ENCODE measurements at regions not wholly inside any gene's neighbourhood (a gene's known extent, or its start where the extent isn't known, plus 50 kb on each side); places are given as distances from the start of the nearest gene placed in this dataset.

GRCh38 chr1:38436006-38436405 lies 389.4 kb upstream of the POU3F1 start:
- DNase-seq (ENCODE audit: insufficient read length, low spot score) (no peak), FAIRE-seq (no peak)
- no peak for TF ChIP-seq POLR2A (IDR thresholded peaks at IDR 0.05; ENCODE audit: low read depth, low read length)

GRCh38 chr1:38433084-38433722 lies 386.6 kb upstream of the POU3F1 start:
- no peak for TF ChIP-seq POLR2A (IDR thresholded peaks at IDR 0.05; ENCODE audit: low read depth, low read length)
- DNase-seq (ENCODE audit: insufficient read length, low spot score) (no peak), FAIRE-seq (no peak)

GRCh38 chr1:38431535-38432376 lies 385.2 kb upstream of the POU3F1 start:
- no peak for TF ChIP-seq POLR2A (IDR thresholded peaks at IDR 0.05; ENCODE audit: low read depth, low read length)
- DNase-seq (ENCODE audit: insufficient read length, low spot score): no peak
- no peak for FAIRE-seq

GRCh38 chr1:38430949-38431348 lies 384.4 kb upstream of the POU3F1 start:
- FAIRE-seq (no peak), DNase-seq (ENCODE audit: insufficient read length, low spot score) (no peak)
- no peak for TF ChIP-seq POLR2A (IDR thresholded peaks at IDR 0.05; ENCODE audit: low read depth, low read length)

- DNase-seq (ENCODE audit: insufficient read length, low spot score): no peak
- no peak for TF ChIP-seq POLR2A (IDR thresholded peaks at IDR 0.05; ENCODE audit: low read depth, low read length)
- FAIRE-seq: no peak
These were observed 378.1 kb upstream of the POU3F1 start for GRCh38 chr1:38424677-38425076.

- TF ChIP-seq POLR2A (IDR thresholded peaks at IDR 0.05; ENCODE audit: low read depth, low read length): no peak
- no peak for DNase-seq (ENCODE audit: insufficient read length, low spot score)
- FAIRE-seq: no peak
These were observed 374.1 kb upstream of the POU3F1 start for GRCh38 chr1:38420666-38421065.

GRCh38 chr1:38418195-38419030 lies 371.8 kb upstream of the POU3F1 start:
- FAIRE-seq (no peak), DNase-seq (ENCODE audit: insufficient read length, low spot score) (no peak)
- no peak for TF ChIP-seq POLR2A (IDR thresholded peaks at IDR 0.05; ENCODE audit: low read depth, low read length)

GRCh38 chr1:38403667-38404066 lies 357.1 kb upstream of the POU3F1 start:
- DNase-seq (ENCODE audit: insufficient read length, low spot score): no peak
- FAIRE-seq: no peak
- TF ChIP-seq POLR2A (IDR thresholded peaks at IDR 0.05; ENCODE audit: low read depth, low read length): no peak

- no peak for FAIRE-seq
- DNase-seq (ENCODE audit: insufficient read length, low spot score): no peak
- no peak for TF ChIP-seq POLR2A (IDR thresholded peaks at IDR 0.05; ENCODE audit: low read depth, low read length)
These were observed 355.7 kb upstream of the POU3F1 start for GRCh38 chr1:38402230-38402815.

GRCh38 chr1:38396606-38397005 lies 350.0 kb upstream of the POU3F1 start:
- DNase-seq (ENCODE audit: insufficient read length, low spot score) (no peak), FAIRE-seq (no peak)
- no peak for TF ChIP-seq POLR2A (IDR thresholded peaks at IDR 0.05; ENCODE audit: low read depth, low read length)

- no peak for FAIRE-seq
These were observed 347.7 kb upstream of the POU3F1 start for GRCh38 chr1:38394303-38394702.

GRCh38 chr1:38392861-38393260 lies 346.3 kb upstream of the POU3F1 start:
- DNase-seq (ENCODE audit: insufficient read length, low spot score) (no peak), FAIRE-seq (no peak)
- no peak for TF ChIP-seq POLR2A (IDR thresholded peaks at IDR 0.05; ENCODE audit: low read depth, low read length)

More at GRCh38 chr1:38394303-38394702, 347.7 kb upstream of the POU3F1 start:
- no peak for TF ChIP-seq POLR2A (IDR thresholded peaks at IDR 0.05; ENCODE audit: low read depth, low read length)
- no peak for DNase-seq (ENCODE audit: insufficient read length, low spot score)

GRCh38 chr1:38381256-38381655 lies 334.7 kb upstream of the POU3F1 start:
- no peak for FAIRE-seq
- no peak for TF ChIP-seq POLR2A (IDR thresholded peaks at IDR 0.05; ENCODE audit: low read depth, low read length)
- DNase-seq (ENCODE audit: insufficient read length, low spot score): no peak

GRCh38 chr1:38376577-38376976 lies 330.0 kb upstream of the POU3F1 start:
- no peak for FAIRE-seq
- DNase-seq (ENCODE audit: insufficient read length, low spot score): no peak
- TF ChIP-seq POLR2A (IDR thresholded peaks at IDR 0.05; ENCODE audit: low read depth, low read length): no peak

Data from H54 (cell line).